Medulla oblongata (tissue), 1 donor: ENCODE measurements at regions not wholly inside any gene's neighbourhood (a gene's known extent, or its start where the extent isn't known, plus 50 kb on each side); places are given as distances from the start of the nearest gene placed in this dataset.

Experiments
- DNase-seq: peaks from one replicate; pipeline ENCODE4 v3.0.0-alpha.2; 2015; ENCODE audit errors: extremely low spot score

DNA sequence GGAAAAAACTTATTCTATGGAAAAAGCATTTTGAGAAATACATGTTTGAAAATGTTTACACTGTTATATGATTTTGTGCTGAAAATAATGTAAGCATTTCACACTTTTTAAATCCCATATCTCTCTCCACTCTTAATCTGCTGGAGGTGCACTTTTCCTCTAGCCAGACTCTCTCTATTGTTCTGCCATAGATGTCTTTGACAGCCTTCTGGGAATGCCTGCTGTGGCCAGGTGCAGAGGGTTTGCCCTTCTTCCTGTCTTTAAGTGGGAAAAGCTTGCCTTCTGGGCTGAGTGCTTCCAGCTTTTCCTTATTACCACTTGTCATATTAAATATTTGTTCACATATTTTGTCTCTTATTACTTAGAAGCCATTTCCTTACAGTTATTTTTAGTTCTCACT, 60.1 kb upstream of the PPM1H start:
- DNase-seq = no peak

DNA sequence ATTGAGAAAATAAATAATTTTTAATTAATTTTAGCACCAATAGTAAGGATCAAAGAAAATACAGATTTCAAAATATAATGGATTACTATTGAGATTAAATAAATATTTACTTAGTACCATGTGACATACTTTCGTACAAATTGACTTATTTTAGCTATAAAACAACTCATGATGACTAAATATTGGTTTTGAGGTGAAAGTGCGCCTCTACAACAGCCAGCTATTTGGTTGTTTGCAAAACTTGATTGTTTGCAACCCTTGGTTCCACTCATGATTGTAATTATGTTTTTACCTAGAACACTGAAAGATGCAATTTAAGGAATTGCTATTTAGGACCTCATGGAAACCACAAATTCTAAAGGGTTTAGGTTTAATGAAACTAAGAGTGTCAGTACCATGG, 51.9 kb upstream of the PPM1H start:
- no peak for DNase-seq
